ENCODE measurements at regions not wholly inside any gene's neighbourhood (a gene's known extent, or its start where the extent isn't known, plus 50 kb on each side); places are given as distances from the start of the nearest gene placed in this dataset.

DNA sequence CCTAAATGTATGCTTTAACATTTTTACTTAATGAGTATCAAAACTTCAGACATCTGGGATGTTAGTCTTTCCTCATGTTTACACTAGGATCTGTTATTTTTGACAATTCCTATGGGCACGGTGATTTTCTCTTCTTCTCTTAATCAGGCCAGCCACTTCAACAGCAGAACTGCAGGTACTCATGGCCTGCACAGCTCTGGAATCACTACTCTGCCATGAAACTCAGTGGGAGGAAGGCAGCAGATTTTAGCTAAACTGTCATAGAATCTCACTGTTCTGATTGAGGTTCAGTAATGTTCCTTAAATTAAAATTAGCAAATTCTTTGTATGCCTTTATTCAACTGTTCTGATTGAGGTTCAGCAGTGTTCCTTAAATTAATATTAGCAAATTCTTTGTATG lies 1083.0 kb downstream of the SLITRK5 start:
- Histone ChIP-seq H4K20me1 (ENCODE audit: insufficient read depth, low read length) (no peaks in the 10 kb centered on the region), H3K27me3 (ENCODE audit: insufficient read depth, low read length) (no peaks in the 10 kb centered on the region), H3K27ac (ENCODE audit: low read depth, low read length) (no peak overlapping the region), H3K9me3 (ENCODE audit: low read depth, low read length) (no peaks in the 10 kb centered on the region), H3K4me1 (ENCODE audit: insufficient read depth, low read length) (no peaks in the 10 kb centered on the region), H3K4me3 (ENCODE audit: insufficient read depth, low read length) (no peak overlapping the region), H3K79me2 (ENCODE audit: insufficient read depth, low read length) (no peaks in the 10 kb centered on the region), H3K4me2 (ENCODE audit: insufficient read depth, low read length) (no peak overlapping the region), H3K36me3 (ENCODE audit: insufficient read depth, low read length) (no peaks in the 10 kb centered on the region), H2AFZ (ENCODE audit: low read length) (no peak overlapping the region)
- no peak for DNase-seq (ENCODE audit: insufficient read length, low spot score, missing footprints)
- TF ChIP-seq, protein P1, sequence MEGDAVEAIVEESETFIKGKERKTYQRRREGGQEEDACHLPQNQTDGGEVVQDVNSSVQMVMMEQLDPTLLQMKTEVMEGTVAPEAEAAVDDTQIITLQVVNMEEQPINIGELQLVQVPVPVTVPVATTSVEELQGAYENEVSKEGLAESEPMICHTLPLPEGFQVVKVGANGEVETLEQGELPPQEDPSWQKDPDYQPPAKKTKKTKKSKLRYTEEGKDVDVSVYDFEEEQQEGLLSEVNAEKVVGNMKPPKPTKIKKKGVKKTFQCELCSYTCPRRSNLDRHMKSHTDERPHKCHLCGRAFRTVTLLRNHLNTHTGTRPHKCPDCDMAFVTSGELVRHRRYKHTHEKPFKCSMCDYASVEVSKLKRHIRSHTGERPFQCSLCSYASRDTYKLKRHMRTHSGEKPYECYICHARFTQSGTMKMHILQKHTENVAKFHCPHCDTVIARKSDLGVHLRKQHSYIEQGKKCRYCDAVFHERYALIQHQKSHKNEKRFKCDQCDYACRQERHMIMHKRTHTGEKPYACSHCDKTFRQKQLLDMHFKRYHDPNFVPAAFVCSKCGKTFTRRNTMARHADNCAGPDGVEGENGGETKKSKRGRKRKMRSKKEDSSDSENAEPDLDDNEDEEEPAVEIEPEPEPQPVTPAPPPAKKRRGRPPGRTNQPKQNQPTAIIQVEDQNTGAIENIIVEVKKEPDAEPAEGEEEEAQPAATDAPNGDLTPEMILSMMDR (IDR thresholded peaks at IDR 0.05; ENCODE audit: extremely low read depth, low read depth, low read length), result no peak

DNA sequence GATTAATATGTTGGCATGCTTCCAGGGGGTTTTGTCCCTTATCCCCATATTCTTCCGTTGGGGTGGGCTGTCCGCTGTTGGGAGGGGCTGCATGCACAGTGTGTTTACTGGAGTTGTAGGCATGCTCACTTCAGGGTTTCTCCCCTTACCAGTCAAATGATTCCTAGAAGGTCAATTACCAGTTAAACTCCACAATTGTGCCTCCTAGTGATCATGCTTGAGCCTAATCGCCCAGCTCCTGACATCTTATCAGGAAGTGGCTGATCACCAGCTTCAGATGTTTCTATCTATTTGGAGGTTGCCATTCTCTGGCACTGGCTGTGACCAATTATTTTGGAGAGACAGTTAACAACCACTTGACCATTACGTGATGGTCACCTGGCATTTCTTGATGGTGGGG lies 1090.0 kb downstream of the SLITRK5 start:
- TF ChIP-seq, protein P1 (IDR thresholded peaks at IDR 0.05; ENCODE audit: extremely low read depth, low read depth, low read length), result no peak
- Histone ChIP-seq H3K9me3 (ENCODE audit: low read depth, low read length) (peaks cover 2% of the 10 kb centered on the region), H3K4me2 (ENCODE audit: insufficient read depth, low read length) (no peak overlapping the region), H3K79me2 (ENCODE audit: insufficient read depth, low read length) (no peaks in the 10 kb centered on the region), H3K36me3 (ENCODE audit: insufficient read depth, low read length) (no peaks in the 10 kb centered on the region), H3K4me1 (ENCODE audit: insufficient read depth, low read length) (no peaks in the 10 kb centered on the region), H3K27ac (ENCODE audit: low read depth, low read length) (no peak overlapping the region), H4K20me1 (ENCODE audit: insufficient read depth, low read length) (no peaks in the 10 kb centered on the region), H2AFZ (ENCODE audit: low read length) (no peak overlapping the region), H3K27me3 (ENCODE audit: insufficient read depth, low read length) (no peaks in the 10 kb centered on the region), H3K4me3 (ENCODE audit: insufficient read depth, low read length) (no peak overlapping the region)
- DNase-seq (ENCODE audit: insufficient read length, low spot score, missing footprints), result no peak

DNA sequence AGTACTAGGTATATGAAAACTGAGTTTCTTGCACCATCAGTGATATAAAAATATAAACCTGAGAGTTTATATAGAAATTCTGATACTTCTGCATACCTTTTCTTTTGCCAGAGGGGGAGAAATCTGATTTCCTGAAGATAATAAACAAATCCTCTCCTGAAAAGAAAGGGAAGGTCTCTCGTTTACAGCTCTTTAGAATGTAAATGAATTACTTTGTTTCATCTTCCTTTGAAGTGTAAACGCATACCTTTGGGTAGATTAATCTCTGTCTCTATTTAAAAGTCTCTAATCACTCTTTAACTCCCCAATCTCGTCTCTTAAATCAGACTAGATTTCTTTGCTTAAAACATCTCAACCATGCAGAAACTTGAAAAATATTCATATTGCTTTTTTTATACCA lies 1092.9 kb downstream of the SLITRK5 start:
- Histone ChIP-seq H2AFZ (ENCODE audit: low read length) (no peak overlapping the region), H3K27me3 (ENCODE audit: insufficient read depth, low read length) (no peaks in the 10 kb centered on the region), H4K20me1 (ENCODE audit: insufficient read depth, low read length) (no peaks in the 10 kb centered on the region), H3K4me3 (ENCODE audit: insufficient read depth, low read length) (no peak overlapping the region), H3K79me2 (ENCODE audit: insufficient read depth, low read length) (no peaks in the 10 kb centered on the region), H3K4me2 (ENCODE audit: insufficient read depth, low read length) (no peak overlapping the region), H3K9me3 (ENCODE audit: low read depth, low read length) (peaks cover 2% of the 10 kb centered on the region), H3K4me1 (ENCODE audit: insufficient read depth, low read length) (no peaks in the 10 kb centered on the region), H3K36me3 (ENCODE audit: insufficient read depth, low read length) (no peaks in the 10 kb centered on the region), H3K27ac (ENCODE audit: low read depth, low read length) (no peak overlapping the region)
- TF ChIP-seq, protein P1 (IDR thresholded peaks at IDR 0.05; ENCODE audit: extremely low read depth, low read depth, low read length), result no peak
- DNase-seq (ENCODE audit: insufficient read length, low spot score, missing footprints), result no peak

DNA sequence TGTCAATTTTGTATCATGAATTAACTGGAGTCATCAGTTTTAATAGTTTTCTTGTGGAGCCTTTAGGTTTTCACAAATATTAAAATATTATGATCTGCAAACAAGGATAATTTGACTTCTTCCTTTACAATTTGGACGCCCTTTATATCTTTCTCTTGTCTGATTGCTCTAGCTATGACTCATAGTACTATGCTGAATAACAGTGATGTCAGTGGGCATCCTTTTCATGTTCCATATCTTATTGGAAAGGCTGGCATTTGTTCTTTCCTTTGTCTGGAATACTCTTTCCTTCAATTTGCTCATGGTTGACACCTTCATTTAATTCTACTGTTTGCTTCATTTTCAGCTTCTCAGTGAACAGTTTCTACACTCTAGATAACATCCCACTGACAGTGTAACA lies 1129.3 kb downstream of the SLITRK5 start:
- H3K27ac ChIP-seq (ENCODE audit: low read depth, low read length), result no peak overlapping the region

More for the DNA sequence above, 1129.3 kb downstream of the SLITRK5 start:
- no peaks in the 10 kb centered on the region for H3K27me3 ChIP-seq (ENCODE audit: insufficient read depth, low read length)
- H3K4me1 ChIP-seq (ENCODE audit: insufficient read depth, low read length), result no peaks in the 10 kb centered on the region
- TF ChIP-seq, protein P1 (IDR thresholded peaks at IDR 0.05; ENCODE audit: extremely low read depth, low read depth, low read length), result no peak
- no peak overlapping the region for H3K4me3 ChIP-seq (ENCODE audit: insufficient read depth, low read length)
- no peak overlapping the region for H3K4me2 ChIP-seq (ENCODE audit: insufficient read depth, low read length)
- no peaks in the 10 kb centered on the region for H3K79me2 ChIP-seq (ENCODE audit: insufficient read depth, low read length)
- H3K9me3 ChIP-seq (ENCODE audit: low read depth, low read length), result no peaks in the 10 kb centered on the region
- no peak for DNase-seq (ENCODE audit: insufficient read length, low spot score, missing footprints)
- no peak overlapping the region for H2AFZ ChIP-seq (ENCODE audit: low read length)
- no peaks in the 10 kb centered on the region for H3K36me3 ChIP-seq (ENCODE audit: insufficient read depth, low read length)
- H4K20me1 ChIP-seq (ENCODE audit: insufficient read depth, low read length), result no peaks in the 10 kb centered on the region

Measured in osteoblast (primary cell).